Smooth muscle cell (in vitro differentiated cells): ENCODE measurements at regions not wholly inside any gene's neighbourhood (a gene's known extent, or its start where the extent isn't known, plus 50 kb on each side); places are given as distances from the start of the nearest gene placed in this dataset.

Experiments used
- DNase-seq: peaks from one replicate; lab custom pipeline; 2025; ENCODE audit not compliant: unreplicated experiment; lab: John Stamatoyannopoulos, UW
- H2AFZ ChIP-seq: fragments of 200-600 bp; sonication (generic); 2 replicates; pipeline ENCODE4 v1.6.0; 2016; ENCODE audit warnings: antibody characterized with exemption, low read depth, mild to moderate bottlenecking
- H3F3A ChIP-seq: fragments of 200-600 bp; sonication (generic); 2 replicates; pipeline ENCODE4 v1.6.0; 2017; ENCODE audit warnings: antibody characterized with exemption, low read depth
- H3K27ac ChIP-seq: fragments of 200-600 bp; sonication (generic); 2 replicates; pipeline ENCODE4 v1.5.1; 2016; ENCODE audit warnings: low read depth, mild to moderate bottlenecking
- H3K27me3 ChIP-seq: fragments of 200-600 bp; sonication (generic); 2 replicates; pipeline ENCODE4 v1.6.1; 2016; ENCODE audit warnings: low read depth, mild to moderate bottlenecking
- H3K36me3 ChIP-seq: fragments of 200-600 bp; sonication (generic); 2 replicates; pipeline ENCODE4 v1.5.1; 2016; ENCODE audit warnings: low read depth
- H3K4me1 ChIP-seq: fragments of 200-600 bp; sonication (generic); 2 replicates; pipeline ENCODE4 v1.5.1; 2016; ENCODE audit warnings: low read depth
- H3K4me2 ChIP-seq: fragments of 200-600 bp; sonication (generic); 2 replicates; pipeline ENCODE4 v1.6.0; 2016; ENCODE audit warnings: mild to moderate bottlenecking
- H3K4me3 ChIP-seq: fragments of 200-600 bp; sonication (generic); 2 replicates; pipeline ENCODE4 v1.5.1; 2016; ENCODE audit warnings: mild to moderate bottlenecking
- H3K79me2 ChIP-seq: fragments of 200-600 bp; sonication (generic); 2 replicates; pipeline ENCODE4 v1.6.0; 2016; ENCODE audit warnings: low read depth, mild to moderate bottlenecking
- H3K9ac ChIP-seq: fragments of 200-600 bp; sonication (generic); 2 replicates; pipeline ENCODE4 v1.6.0; 2016; ENCODE audit warnings: low read depth
- H3K9me3 ChIP-seq: fragments of 200-600 bp; sonication (generic); replicated peaks from 2 replicates; pipeline ENCODE4 v1.5.1; 2016; ENCODE audit warnings: low read depth
- H4K20me1 ChIP-seq: fragments of 200-600 bp; sonication (generic); 2 replicates; pipeline ENCODE4 v1.6.0; 2016; ENCODE audit warnings: low read depth
- CTCF ChIP-seq: fragments of 200-600 bp; sonication (generic); IDR thresholded peaks from 2 replicates; pipeline ENCODE4 v1.5.1; 2017; ENCODE audit warnings: borderline replicate concordance, mild to moderate bottlenecking, antibody characterized with exemption; ENCODE audit not compliant: insufficient read depth, poor library complexity, severe bottlenecking
- WGBS: methylation state at CpG from one replicate; pipeline ENCODE4 v1.1.7; 2016; ENCODE audit warnings: low lambda C conversion rate; 5-methylcytosine and 5-hydroxymethylcytosine counted together

GRCh38 chr22:23401910-23402274 is 178.2 kb downstream of the IGLL1 start:
- Histone ChIP-seq H3K79me2 (no peaks in the 10 kb centered on the region), H4K20me1 (no peaks in the 10 kb centered on the region), H3F3A (no peaks in the 10 kb centered on the region), H3K36me3 (no peaks in the 10 kb centered on the region), H2AFZ (no peak overlapping the region), H3K4me3 (peak overlapping the region; percentile 53), H3K9ac (no peak overlapping the region), H3K9me3 (no peaks in the 10 kb centered on the region), H3K4me2 (peak overlapping the region; percentile 82), H3K27ac (no peak overlapping the region), H3K4me1 (no peaks in the 10 kb centered on the region), H3K27me3 (no peaks in the 10 kb centered on the region)
- no peak for DNase-seq
- WGBS: 47% methylated on average over 14 of the region's 14 CpGs
- no peak for TF ChIP-seq CTCF

GRCh38 chr22:23401111-23401909 is 178.8 kb downstream of the IGLL1 start:
- no peak overlapping the region for H3K27ac ChIP-seq

GRCh38 chr22:23400286-23400981 is 179.7 kb downstream of the IGLL1 start:
- no peak overlapping the region for H3K4me2 ChIP-seq
- H3F3A ChIP-seq: no peaks in the 10 kb centered on the region
- no peaks in the 10 kb centered on the region for H3K79me2 ChIP-seq
- no peak overlapping the region for H2AFZ ChIP-seq
- H3K27ac ChIP-seq: no peak overlapping the region
- H3K4me3 ChIP-seq: no peak overlapping the region
- no peak for TF ChIP-seq CTCF
- H3K9me3 ChIP-seq: no peaks in the 10 kb centered on the region
- H3K4me1 ChIP-seq: no peaks in the 10 kb centered on the region
- H3K9ac ChIP-seq: no peak overlapping the region
- H3K36me3 ChIP-seq: no peaks in the 10 kb centered on the region
- H4K20me1 ChIP-seq: no peaks in the 10 kb centered on the region
- H3K27me3 ChIP-seq: no peaks in the 10 kb centered on the region
- DNase-seq: no peak
- WGBS: 90% methylated on average over 23 of the region's 23 CpGs

More at GRCh38 chr22:23401111-23401909, 178.8 kb downstream of the IGLL1 start:
- Histone ChIP-seq H3K79me2 (no peaks in the 10 kb centered on the region), H3K9me3 (no peaks in the 10 kb centered on the region), H3K27me3 (no peaks in the 10 kb centered on the region), H3F3A (no peaks in the 10 kb centered on the region), H3K36me3 (no peaks in the 10 kb centered on the region), H3K4me3 (no peak overlapping the region), H3K9ac (no peak overlapping the region), H3K4me2 (peak overlapping the region; percentile 82), H4K20me1 (no peaks in the 10 kb centered on the region), H3K4me1 (no peaks in the 10 kb centered on the region), H2AFZ (no peak overlapping the region)
- DNase-seq: no peak
- WGBS: 39% methylated on average over 15 of the region's 20 CpGs
- TF ChIP-seq CTCF: no peak
